HG02973 (cell line): ENCODE measurements at regions not wholly inside any gene's neighbourhood (a gene's known extent, or its start where the extent isn't known, plus 50 kb on each side); places are given as distances from the start of the nearest gene placed in this dataset.
"Not testable (repeated sequence)": the region's sequence is repeated elsewhere in the genome, so short reads cannot be mapped to it uniquely, and the experiment has no call there.

Experiments
- ATAC-seq: cut with Tn5 transposase; IDR thresholded peaks from one replicate; pipeline ENCODE4 v1.9.1; 2021; ENCODE audit warnings: moderate library complexity; ENCODE audit not compliant: unreplicated experiment

DNA sequence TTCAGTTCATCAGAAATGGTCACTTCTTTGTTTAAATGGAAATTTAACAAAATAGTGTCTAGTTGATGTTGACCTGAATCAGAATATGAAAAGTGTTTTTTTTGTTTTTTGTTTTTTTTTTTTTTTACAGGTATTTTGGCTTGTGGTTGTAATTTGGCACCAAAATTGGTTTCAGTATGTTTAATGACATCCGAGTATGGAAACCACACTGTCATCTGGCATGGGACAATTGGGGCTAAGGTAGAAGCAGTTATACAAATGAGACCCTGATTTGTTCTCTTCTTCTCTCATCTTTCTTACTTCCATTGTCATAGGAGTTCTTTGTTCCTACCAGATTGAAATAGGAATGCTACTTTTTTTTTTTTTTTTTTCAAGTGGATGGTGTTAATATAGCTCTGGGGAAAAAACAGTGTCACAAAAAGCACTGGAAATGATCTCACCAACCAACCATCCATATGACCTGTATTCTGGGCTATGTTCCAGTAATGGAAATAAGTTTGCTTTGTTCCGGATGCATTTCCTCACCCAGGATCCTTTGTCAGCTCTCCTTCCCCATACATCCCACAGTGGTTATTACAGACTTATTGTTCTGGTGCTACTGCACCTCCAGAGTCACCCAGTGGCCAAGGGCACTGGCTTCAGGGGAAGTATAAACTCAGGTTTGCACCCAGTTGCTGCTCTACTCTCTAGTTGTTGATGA is 95.8 kb downstream of the ATXN3L start:
- no peak for ATAC-seq

DNA sequence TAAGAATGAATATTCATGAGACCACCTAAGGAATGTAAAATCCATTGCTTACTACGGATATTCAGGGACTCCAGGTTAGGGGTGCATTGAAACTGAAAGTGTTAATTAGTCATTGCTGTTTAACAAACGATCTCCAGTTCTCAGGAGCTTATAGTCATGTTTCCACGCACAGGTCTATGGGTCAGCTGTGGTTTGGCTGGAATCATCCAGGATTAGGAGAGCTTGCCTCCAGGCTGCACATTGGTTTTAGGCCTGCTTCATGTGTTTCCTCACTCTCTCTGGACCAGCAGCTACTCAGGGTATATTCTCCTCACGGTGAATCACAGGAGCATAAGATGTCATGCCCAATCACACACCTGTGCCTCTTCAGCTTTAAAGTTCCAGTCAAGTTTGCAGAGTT is 98.9 kb downstream of the ATXN3L start:
- ATAC-seq: no peak

DNA sequence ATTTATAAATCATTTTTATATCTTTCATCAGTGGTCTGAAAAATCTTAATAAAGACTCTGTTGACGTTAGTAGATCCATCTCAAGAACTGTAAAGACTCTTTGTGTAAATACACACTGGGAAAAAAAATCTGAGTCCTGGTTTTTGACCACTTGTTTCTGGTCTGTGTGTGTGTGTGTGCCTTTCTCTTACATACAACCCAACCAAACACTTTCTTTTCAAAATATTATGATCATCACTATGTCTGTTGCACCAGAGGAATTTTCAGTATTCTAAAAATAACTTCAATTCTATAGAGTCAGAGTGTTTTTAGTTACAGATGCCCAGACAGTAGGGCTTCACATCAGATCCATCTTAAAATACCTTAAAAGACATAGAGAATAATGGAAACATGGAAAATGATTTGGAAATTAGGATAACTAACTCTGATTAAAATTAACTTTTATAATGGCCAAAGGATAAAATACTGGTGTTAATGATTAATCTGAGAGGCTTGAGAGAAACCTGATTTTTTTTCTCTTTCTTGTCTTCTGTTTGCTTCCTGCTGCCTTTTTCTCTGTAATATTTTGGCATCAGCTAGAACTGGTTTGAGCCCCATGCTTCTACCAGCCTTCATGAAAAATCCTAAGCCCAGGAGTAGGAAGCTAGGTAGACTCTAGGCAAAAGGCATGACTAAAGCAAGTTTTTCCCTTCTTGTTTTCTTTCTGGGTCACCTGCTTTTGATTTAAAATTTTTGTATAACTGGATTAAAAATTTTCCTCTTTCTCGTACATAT is 99.7 kb downstream of the ATXN3L start:
- ATAC-seq: no peak

DNA sequence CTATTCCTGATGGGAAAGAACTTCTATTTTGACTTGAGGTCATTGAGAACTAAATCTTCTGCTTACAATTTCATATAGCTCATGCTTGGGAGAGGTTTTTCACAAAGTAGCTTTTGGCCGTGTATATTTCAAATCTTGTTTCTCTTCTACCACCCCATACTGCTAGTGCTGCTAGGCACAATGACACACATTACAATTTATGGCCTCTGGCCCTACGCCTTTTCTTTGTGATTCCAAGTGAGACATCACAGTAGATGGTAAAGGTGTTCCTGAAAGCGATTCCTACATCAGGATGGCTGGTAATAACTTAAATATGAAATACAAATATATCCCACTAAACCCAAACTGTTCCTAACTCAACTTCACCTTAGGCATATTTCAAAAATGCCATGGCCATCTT is 101.1 kb downstream of the ATXN3L start:
- no peak for ATAC-seq

DNA sequence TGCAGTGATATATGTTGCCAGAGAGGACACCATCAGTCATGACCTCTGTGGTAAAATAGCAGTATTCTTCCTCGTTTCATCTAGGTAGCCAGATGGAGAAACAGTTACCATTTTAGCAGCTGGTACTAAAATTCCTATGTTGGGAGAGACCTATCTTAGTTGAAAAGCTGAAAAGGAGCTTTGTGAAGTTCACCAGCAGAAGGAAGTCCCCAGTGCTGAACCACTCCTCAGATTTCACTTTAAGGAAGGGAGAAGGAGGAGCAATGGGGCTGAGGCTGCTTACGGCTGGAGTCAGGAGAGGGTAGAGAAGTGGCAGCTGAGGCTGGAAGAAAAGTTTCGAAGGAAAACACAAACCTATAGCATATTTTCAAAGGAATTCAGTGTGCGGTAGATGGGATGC is 103.7 kb downstream of the ATXN3L start:
- no peak for ATAC-seq

DNA sequence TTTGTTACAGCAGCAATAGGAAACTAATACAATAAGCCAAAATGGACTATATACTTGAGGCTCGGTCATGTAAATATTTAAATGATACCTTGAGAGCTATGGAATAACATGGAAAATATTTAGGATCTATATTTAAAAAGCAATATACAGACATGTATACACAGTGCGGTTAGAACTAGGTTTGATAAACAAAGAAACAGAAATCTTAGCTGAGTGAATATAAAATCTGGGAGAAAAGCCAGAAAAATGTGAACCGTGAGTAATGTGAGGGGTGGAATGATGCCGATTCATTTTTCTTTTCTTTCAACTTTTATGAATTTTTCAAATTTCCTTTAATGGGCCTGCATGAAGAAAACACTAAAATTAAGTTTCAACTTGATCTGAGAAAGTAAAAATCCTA is 104.1 kb downstream of the ATXN3L start:
- ATAC-seq: no peak

DNA sequence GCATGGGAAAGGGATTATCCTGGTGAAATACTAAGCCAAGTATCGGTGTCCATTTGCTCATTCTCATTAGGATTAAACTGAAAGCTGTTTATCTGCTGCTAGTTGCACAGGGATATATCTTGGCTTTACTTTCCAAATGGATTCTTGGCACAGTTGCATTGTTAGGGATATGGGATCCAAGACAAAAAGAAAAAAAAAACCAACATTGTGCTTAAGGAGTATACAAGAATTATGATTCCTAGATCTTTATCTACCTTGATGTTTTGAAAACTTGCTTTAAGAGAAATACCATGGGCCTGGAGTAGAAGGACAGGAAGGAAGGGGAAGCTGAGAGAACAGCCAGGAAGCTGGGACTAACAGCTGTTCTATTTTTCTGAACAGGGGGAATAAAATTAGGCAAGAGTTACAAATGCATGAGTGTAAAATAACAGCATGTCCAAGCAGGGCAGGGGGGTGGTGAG is 107.6 kb downstream of the ATXN3L start:
- no peak for ATAC-seq

DNA sequence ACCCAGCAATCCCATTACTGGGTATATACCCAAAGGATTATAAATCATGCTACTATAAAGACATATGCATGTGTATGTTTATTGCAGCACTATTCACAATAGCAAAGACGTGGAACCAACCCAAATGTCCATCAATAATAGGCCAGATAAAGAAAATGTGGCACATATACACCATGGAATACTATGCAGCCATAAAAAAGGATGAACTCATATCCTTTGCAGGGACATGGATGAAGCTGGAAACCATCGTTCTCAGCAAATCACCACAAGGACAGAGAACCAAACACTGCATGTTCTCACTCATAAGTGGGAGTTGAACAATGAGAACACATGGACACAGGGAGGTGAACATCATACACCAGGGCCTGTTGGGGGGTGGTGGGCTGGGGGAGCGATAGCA is 109.7 kb downstream of the ATXN3L start:
- ATAC-seq: not testable (repeated sequence)

DNA sequence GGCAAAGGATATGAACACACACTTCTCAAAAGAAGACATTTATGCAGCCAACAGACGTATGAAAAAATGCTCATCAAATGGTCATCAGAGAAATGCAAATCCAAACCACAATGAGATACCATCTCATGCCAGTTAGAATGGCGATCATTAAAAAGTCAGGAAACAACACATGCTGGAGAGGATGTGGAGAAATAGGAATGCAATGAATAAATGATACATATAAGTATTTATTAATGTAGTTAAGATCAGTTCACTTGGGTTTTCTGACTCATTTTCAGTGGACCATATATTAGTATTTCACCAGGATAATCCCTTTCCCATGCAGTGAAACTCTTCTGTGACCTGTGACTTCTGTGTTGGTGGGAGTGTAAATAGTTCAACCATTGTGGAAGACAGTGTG is 110.1 kb downstream of the ATXN3L start:
- ATAC-seq: not testable (repeated sequence)

DNA sequence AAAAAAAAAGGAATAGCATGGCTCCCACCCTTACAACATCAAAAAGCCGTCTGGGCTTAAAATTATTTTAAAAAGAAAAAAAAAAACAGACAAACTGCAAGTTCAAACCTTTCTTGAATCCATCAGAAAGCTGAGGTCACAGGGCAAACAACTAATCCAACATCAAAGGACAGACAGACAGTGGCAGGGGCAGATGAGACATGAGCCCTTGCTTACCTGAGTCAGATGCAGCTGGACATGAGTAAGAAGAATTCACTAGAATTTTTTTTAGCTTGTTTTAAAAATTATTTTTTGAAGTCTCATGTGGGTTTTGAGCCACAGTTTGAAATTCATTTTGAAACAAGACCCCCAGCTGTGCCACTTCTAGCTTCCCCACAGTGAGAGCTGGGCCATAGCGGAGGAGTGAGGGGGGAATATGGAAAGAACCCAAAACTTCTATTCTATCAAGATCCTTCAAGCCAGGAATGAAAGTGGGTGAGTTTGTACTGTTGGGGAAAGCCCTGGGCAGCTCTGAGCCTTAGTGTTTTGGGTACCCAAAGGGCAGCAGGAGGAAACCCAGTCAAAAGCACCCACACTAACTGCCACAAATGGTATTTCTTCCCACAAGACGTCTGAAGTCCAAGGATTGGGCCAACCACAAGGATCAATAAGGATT is 111.4 kb downstream of the ATXN3L start:
- no peak for ATAC-seq

DNA sequence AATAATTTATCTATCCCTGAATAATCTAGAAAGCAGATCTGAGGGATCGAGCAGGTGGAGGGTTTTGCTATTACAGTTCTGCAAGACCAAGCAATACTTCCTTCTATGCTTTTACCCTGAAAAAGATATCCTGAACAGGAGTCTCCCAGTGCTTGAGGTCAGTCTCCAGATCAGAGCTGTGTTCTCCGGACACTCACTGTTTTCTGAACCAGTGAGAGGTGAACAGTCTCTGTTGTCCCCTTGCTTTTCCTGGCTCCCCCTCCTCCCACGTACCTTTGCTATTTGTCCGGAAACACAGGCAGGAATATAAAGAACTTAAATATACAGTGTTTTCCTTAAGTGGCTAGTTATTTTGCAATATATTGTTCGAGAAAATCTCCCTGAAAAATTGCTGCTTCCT is 116.6 kb downstream of the ATXN3L start:
- ATAC-seq: no peak

DNA sequence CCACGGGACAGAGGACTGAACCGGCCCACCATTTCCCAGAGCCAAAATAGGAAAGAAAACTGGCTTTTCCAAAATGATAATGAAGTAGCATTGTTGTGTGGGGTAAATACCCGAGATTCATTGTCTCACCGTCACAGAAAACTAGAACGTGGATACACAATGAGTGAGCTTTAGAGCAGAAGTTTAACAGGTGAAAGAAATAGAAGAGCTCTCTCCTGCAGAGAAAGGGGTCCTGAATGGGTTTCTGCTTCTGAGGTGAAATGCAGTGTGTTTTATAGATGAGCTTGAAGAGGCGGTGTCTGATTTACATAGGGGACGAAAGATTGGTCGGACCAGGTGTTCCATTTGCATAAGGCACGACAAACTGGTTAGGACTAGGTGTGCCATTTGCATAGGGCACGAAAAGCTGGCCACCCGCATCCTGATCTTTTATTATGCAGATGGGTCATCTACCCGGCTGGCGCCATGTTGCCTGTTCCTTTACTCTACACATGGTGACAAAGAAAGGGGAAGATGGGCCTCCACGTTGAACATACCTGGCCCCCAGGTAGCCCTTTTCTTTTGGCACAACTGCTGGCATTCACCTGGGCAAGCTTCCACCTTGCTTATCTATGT is 118.1 kb downstream of the ATXN3L start:
- ATAC-seq: no peak

DNA sequence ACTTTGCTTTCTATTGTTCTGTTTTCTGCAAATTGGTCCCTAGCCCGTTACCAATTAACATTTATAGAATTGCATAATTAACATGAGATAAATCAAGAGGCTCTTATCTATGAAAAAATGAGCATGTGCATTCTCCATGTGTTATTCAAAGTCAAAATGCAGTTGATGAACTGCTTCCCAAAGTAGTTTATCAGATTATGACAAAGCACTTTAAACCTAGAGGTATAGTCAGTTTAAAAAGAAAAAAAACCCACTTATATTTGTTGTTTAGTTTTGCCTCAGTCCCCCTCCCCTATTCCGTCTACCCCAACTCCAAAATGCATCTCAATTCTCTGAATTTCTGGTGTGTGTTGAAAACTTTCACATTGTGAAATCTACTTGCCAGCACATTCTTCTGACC is 119.5 kb downstream of the ATXN3L start:
- no peak for ATAC-seq

DNA sequence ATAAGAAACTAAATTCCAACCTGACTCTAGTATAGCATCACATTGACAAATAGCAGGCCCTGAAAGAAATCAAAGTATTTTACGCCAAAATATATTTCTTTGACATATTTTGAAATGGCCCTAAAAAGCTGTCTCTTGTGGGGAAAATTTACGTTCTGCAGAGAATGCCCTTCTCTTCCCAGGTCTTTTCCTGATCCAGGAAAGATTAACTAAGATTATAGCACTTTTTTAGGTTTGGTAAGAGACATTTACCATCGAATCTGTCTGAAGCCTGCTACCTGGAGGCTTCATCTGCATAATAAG is 121.1 kb downstream of the ATXN3L start:
- no peak for ATAC-seq

DNA sequence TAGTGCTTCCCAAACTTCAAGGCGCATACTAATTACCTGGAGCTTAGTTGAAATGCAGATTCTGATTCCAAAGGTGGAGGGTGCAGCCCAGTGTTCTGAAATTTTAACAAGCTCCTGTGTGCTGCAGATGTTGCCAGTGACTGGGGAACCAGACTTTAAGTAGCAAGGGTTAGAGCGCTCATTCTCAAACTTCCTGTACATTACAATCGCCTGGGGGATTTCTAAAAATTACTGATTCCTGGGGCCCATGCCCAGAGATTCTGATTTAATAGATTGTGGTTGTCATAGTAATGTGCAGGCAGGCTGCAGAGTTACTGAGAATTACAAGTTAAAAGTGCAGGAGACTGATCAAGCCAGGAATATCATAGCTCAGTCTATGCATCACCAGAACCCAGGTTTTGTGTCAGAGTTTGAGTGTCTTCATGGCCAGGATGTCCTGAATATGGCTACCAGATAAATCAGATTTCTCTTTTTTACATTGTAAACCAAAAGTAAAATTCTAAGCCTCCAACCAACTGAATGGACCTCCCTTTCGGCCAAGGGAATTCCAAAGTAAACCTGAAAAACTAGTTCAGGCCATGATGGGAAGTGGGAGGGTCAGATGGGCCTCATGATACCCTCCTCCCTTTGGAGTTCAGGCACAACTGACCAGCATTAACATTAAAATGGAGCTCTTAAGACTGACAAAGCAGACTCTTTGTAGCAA is 121.6 kb downstream of the ATXN3L start:
- no peak for ATAC-seq

DNA sequence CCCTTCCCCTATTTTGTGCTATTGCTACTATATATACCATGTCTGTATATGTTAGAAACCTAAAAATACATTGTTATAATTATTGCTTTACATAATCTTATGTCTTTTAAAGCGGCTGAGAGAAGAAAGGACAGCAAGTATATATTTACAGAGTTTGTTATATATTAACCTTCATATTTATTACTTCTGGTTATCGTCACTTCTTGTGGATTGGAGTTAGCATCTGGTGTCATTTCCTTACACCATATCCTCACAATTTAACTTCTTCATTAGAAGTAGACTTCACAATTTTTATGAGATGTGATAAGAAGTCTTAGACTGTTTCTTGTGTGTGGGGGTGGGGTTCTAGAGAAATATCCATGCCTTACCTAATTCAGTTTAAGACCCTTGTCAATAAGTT is 123.1 kb downstream of the ATXN3L start:
- ATAC-seq: no peak

DNA sequence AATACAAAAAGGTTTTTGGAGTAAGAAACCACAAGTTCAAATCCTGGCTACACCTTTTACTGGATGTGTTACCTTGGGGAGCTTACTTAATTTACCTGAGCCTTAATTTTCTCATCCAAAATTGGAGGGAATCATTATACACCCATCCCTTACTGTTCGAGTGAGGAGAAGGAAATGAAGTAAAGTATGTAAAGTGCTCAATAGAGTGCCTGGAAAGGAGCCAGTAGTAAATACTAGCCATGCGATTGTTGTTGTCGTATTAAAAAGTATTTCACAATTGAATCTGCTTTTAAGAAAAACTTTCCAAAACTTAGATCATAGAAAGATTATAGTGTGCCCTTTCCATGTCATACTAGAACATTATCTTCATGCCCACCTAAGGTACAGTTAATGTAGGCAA is 124.5 kb downstream of the ATXN3L start:
- ATAC-seq: no peak

DNA sequence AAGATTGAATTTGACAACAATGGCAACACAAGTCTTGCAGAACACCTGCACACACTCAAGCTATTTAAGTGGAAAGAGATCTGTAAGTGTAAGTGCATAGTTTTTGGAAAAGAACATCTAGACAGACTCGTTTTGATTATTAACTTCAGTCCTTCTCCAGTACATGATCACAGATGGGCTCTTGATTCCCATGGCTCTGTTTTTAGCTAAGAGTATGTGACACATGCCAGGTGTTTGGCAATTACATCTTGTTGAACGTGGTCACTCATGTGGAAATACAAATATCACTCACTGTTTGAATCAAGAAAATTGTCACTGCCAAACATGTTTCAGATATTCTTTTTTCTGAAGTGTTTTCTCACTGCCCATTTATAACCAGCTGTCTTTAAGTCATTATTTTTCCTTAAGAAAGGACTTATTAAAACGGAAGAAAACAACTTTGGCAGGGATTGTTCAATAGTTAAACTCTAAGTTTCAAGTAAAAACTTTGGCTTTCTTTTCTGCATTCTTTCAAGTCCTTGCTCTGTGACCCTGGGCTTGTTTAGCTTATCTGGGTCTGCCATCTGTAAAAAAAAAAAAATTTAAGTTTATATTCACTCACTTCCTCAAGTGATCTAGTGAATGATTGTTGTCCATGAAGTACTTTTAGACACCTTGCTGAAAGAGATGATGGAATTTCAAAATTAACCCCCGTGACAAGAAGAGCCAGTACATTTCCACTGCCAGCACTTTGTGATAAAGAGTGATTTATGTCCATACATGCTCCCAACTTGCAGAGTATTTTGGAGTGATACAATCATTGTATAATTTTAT is 125.4 kb downstream of the ATXN3L start:
- ATAC-seq: no peak

DNA sequence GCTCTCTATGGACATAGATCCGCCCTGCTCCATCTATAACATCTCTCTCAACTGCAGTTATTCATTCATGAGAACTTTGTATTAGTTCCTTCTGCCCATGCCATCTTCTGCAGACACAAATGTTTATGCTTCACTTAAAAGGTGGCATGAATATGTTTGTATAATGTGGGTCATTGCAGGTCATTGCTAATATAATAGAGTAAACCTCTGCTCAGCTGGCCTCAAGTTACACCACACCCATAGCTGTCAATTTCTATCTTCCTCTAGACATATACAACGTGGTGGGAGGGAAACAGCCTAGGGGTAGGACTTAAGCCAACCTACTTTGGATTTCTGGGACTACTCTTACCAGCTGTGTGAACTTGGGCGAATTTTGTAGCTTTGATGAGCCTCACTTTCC is 129.8 kb downstream of the ATXN3L start:
- no peak for ATAC-seq

DNA sequence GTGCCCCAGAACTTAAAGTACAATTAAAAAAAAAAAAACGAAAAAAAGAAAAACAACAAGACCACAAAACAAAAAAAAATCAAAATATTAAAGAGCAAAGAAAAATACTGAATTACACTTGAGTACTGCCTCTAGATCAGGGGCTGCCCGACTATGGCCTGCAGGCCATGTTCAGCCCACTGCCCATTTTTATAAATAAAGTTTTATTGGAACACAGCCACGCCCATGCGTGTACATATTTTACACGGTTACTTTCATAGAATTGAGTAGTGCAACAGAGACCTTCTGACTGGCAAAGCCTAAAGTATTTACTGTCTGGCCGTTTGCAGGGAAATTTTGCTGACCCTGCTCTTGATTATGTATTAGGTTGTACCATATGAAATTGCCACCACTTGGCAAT is 130.5 kb downstream of the ATXN3L start:
- no peak for ATAC-seq
